Keratinocyte (primary cell): ENCODE measurements at regions not wholly inside any gene's neighbourhood (a gene's known extent, or its start where the extent isn't known, plus 50 kb on each side); places are given as distances from the start of the nearest gene placed in this dataset.

Experiments used
- EZH2 ChIP-seq: IDR thresholded peaks from one replicate; pipeline ENCODE4 v1.6.1; 2012; ENCODE audit warnings: inconsistent platforms, mild to moderate bottlenecking, low read length, moderate library complexity
- TF ChIP-seq, protein P1 (sequence below), 3 experiments: IDR thresholded peaks in 1 of 3; conservative IDR thresholded peaks in 1 of 3; optimal IDR thresholded peaks in 1 of 3; 2 replicates in 2 of 3; 3 replicates in 1 of 3; pipeline versions ENCODE3 to v1.5.1; 2011; ENCODE audit warnings: low read length in 3 of 3, mild to moderate bottlenecking in 3 of 3, moderate library complexity in 2 of 3, control low read depth in 1 of 3, inconsistent platforms in 1 of 3; ENCODE audit not compliant: insufficient read depth in 2 of 3; ENCODE audit errors: extremely low read depth in 1 of 3

DNA sequence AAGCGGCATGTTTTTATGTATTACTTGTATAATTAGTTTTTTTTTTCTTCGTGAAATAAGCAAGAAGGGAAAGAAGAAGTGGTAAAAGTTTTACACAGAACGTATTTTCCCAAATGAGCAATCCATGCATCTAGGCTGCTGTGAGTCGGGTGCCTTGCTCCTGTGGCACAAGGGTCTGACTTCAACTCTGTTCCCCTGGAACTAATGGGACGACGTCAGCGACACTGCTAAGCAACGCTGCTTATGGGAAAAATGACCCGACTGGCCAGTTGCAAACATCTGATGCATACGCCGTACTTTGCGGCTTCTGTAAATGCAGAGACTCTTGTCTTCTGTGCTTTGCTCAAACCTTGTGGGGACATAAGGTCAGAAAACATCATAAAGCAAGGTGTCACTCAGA lies 66.3 kb downstream of the MPP7 start:
- TF ChIP-seq, protein P1, sequence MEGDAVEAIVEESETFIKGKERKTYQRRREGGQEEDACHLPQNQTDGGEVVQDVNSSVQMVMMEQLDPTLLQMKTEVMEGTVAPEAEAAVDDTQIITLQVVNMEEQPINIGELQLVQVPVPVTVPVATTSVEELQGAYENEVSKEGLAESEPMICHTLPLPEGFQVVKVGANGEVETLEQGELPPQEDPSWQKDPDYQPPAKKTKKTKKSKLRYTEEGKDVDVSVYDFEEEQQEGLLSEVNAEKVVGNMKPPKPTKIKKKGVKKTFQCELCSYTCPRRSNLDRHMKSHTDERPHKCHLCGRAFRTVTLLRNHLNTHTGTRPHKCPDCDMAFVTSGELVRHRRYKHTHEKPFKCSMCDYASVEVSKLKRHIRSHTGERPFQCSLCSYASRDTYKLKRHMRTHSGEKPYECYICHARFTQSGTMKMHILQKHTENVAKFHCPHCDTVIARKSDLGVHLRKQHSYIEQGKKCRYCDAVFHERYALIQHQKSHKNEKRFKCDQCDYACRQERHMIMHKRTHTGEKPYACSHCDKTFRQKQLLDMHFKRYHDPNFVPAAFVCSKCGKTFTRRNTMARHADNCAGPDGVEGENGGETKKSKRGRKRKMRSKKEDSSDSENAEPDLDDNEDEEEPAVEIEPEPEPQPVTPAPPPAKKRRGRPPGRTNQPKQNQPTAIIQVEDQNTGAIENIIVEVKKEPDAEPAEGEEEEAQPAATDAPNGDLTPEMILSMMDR (optimal IDR thresholded peaks at IDR 0.05 in 1 of 3, IDR thresholded peaks at IDR 0.05 in 1 of 3, conservative IDR thresholded peaks at IDR 0.05 in 1 of 3; ENCODE audit: extremely low read depth in 1 of 3, insufficient read depth in 2 of 3, low read length in 3 of 3) = no peak
- TF ChIP-seq EZH2 = no peak
